ENCODE measurements at regions not wholly inside any gene's neighbourhood (a gene's known extent, or its start where the extent isn't known, plus 50 kb on each side); places are given as distances from the start of the nearest gene placed in this dataset.

GRCh38 chr10:33406596-33406995, 72.1 kb upstream of the NRP1 start:
- Mint-ChIP-seq H3K9me3 (ENCODE audit: insufficient read depth) (no peaks in the 10 kb centered on the region), H3K27ac (no peak overlapping the region), H3K4me1 (no peaks in the 10 kb centered on the region), H3K4me3 (no peak overlapping the region), H3K27me3 (no peaks in the 10 kb centered on the region)
- intact Hi-C loops (cut with micrococcal nuclease), result no loop called here
- no CpG with 5 or more reads among the region's 2 CpGs for WGBS (ENCODE audit: insufficient coverage)
- Histone ChIP-seq H3K27me3 (replicated peaks in 1 of 4; ENCODE audit: control extremely low read depth in 1 of 4, control insufficient read depth in 3 of 4, insufficient read depth in 4 of 4, low read length in 3 of 4) (no peaks in the 10 kb centered on the region), H3K9me3 (ENCODE audit: control extremely low read depth in 1 of 3, control insufficient read depth in 2 of 3, insufficient read depth in 1 of 3, low read length in 2 of 3) (peaks cover 0 to 1% (median 0%) of the 10 kb centered on the region in 3 donors), H3K4me2 (replicated peaks; ENCODE audit: low read depth, low read length, poor library complexity, severe bottlenecking) (no peak overlapping the region), H3K27ac (ENCODE audit: low read length in 2 of 2) (no peak overlapping the region), H2AFZ (ENCODE audit: insufficient read depth, low read depth, low read length, poor library complexity, severe bottlenecking) (no peak overlapping the region), H3K4me1 (ENCODE audit: control insufficient read depth in 2 of 2, insufficient read depth in 2 of 2, low read length in 2 of 2) (no peaks in the 10 kb centered on the region), H4K20me1 (ENCODE audit: control insufficient read depth, insufficient read depth, low read length, poor library complexity, severe bottlenecking) (no peaks in the 10 kb centered on the region), H3K9ac (ENCODE audit: low read length) (no peak overlapping the region), H3K36me3 (replicated peaks in 1 of 2; ENCODE audit: control extremely low read depth in 1 of 2, control insufficient read depth in 1 of 2, extremely low read depth in 1 of 2, insufficient read depth in 2 of 2, low read length in 1 of 2) (no peaks in the 10 kb centered on the region), H3K79me2 (ENCODE audit: control insufficient read depth, insufficient read depth, low read length) (no peaks in the 10 kb centered on the region), H3K4me3 (ENCODE audit: control extremely low read depth in 1 of 5, extremely low read depth in 1 of 5, insufficient read depth in 1 of 5, low read depth in 2 of 5, low read length in 4 of 5) (no peak overlapping the region)
- POLR2A ChIA-PET, result no interaction called here
- ATAC-seq (ENCODE audit: low read depth), result no peak
- TF ChIP-seq CTCF (IDR thresholded peaks at IDR 0.05) (no peak), EZH2 (IDR thresholded peaks at IDR 0.05; ENCODE audit: borderline replicate concordance, insufficient read depth, low read depth, low read length, poor library complexity, severe bottlenecking) (no peak)
- no peak for DNase-seq
- CTCF ChIA-PET, result no interaction called here

- Histone ChIP-seq H3K27me3 (replicated peaks in 1 of 4; ENCODE audit: control extremely low read depth in 1 of 4, control insufficient read depth in 3 of 4, insufficient read depth in 4 of 4, low read length in 3 of 4) (no peaks in the 10 kb centered on the region), H4K20me1 (ENCODE audit: control insufficient read depth, insufficient read depth, low read length, poor library complexity, severe bottlenecking) (no peaks in the 10 kb centered on the region), H3K4me3 (ENCODE audit: control extremely low read depth in 1 of 5, extremely low read depth in 1 of 5, insufficient read depth in 1 of 5, low read depth in 2 of 5, low read length in 4 of 5) (no peak overlapping the region), H3K36me3 (replicated peaks in 1 of 2; ENCODE audit: control extremely low read depth in 1 of 2, control insufficient read depth in 1 of 2, extremely low read depth in 1 of 2, insufficient read depth in 2 of 2, low read length in 1 of 2) (no peaks in the 10 kb centered on the region), H3K79me2 (ENCODE audit: control insufficient read depth, insufficient read depth, low read length) (no peaks in the 10 kb centered on the region), H3K9ac (ENCODE audit: low read length) (no peak overlapping the region), H3K9me3 (ENCODE audit: control extremely low read depth in 1 of 3, control insufficient read depth in 2 of 3, insufficient read depth in 1 of 3, low read length in 2 of 3) (peaks cover 0 to 3% (median 0%) of the 10 kb centered on the region in 3 donors), H3K4me1 (ENCODE audit: control insufficient read depth in 2 of 2, insufficient read depth in 2 of 2, low read length in 2 of 2) (no peaks in the 10 kb centered on the region), H2AFZ (ENCODE audit: insufficient read depth, low read depth, low read length, poor library complexity, severe bottlenecking) (no peak overlapping the region), H3K4me2 (replicated peaks; ENCODE audit: low read depth, low read length, poor library complexity, severe bottlenecking) (no peak overlapping the region), H3K27ac (ENCODE audit: low read length in 2 of 2) (no peak overlapping the region)
- ATAC-seq (ENCODE audit: low read depth), result no peak
- H3K27ac Mint-ChIP-seq, result no peak overlapping the region
- H3K27me3 Mint-ChIP-seq, result no peaks in the 10 kb centered on the region
- TF ChIP-seq EZH2 (IDR thresholded peaks at IDR 0.05; ENCODE audit: borderline replicate concordance, insufficient read depth, low read depth, low read length, poor library complexity, severe bottlenecking) (no peak), CTCF (IDR thresholded peaks at IDR 0.05) (no peak)
- no peaks in the 10 kb centered on the region for H3K4me1 Mint-ChIP-seq
- no peak for DNase-seq
- CTCF ChIA-PET, result no interaction called here
- intact Hi-C loops (cut with micrococcal nuclease), result no loop called here
- H3K9me3 Mint-ChIP-seq (ENCODE audit: insufficient read depth), result no peaks in the 10 kb centered on the region
- 81% methylated on average over 6 of the region's 9 CpGs for WGBS (ENCODE audit: insufficient coverage)
- H3K4me3 Mint-ChIP-seq, result no peak overlapping the region
- POLR2A ChIA-PET, result no interaction called here
Measured at GRCh38 chr10:33402220-33403073, 68.0 kb upstream of the NRP1 start.

All from B cell (primary cell).